ENCODE measurements at regions not wholly inside any gene's neighbourhood (a gene's known extent, or its start where the extent isn't known, plus 50 kb on each side); places are given as distances from the start of the nearest gene placed in this dataset.
"Not testable (repeated sequence)": the region's sequence is repeated elsewhere in the genome, so short reads cannot be mapped to it uniquely, and the experiment has no call there.

DNA sequence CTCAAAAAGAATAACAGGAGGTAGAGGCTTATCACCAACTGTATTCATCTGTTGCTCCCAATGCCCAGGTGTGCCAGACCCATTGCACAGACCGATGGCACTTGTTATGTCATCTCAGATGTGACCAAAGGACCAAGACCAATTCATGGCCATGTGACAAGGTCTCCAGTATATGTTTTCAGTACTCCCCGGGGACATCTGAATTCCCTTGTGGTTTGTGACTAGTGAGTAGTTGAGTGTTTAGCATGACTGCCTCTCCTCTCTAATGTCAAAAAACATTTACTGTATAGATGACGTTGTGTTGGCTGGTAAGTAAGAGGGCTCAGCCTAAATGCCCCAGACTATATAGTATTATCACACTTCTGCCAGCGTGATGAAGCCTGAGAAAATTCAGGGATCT is 202.1 kb upstream of the SMIM30 start:
- H3K4me3 ChIP-seq (ENCODE audit: low read length in 2 of 2) = no peak overlapping the region
- no peaks in the 10 kb centered on the region for H3K4me1 ChIP-seq (ENCODE audit: insufficient read depth, low read length)
- intact Hi-C loops (cut with micrococcal nuclease) = no loop called here
- no peaks in the 10 kb centered on the region for H3K9me3 ChIP-seq (ENCODE audit: control insufficient read depth in 1 of 2, low read length in 2 of 2)
- Mint-ChIP-seq H3K27ac (no peak overlapping the region), H3K4me1 (no peaks in the 10 kb centered on the region), H3K4me3 (no peak overlapping the region), H3K27me3 (no peaks in the 10 kb centered on the region), H3K9me3 (no peaks in the 10 kb centered on the region), H3K36me3 (no peaks in the 10 kb centered on the region)
- H3K27ac ChIP-seq (ENCODE audit: low read depth, low read length) = no peak overlapping the region
- CTCF ChIA-PET (ENCODE audit: partially characterized antibody) = no interaction called here
- DNase-seq = no peak
- POLR2A ChIA-PET (ENCODE audit: partially characterized antibody) = no interaction called here
- H3K36me3 ChIP-seq (ENCODE audit: insufficient read depth, low read length) = no peaks in the 10 kb centered on the region
- H3K27me3 ChIP-seq (ENCODE audit: insufficient read depth, low read length) = no peaks in the 10 kb centered on the region

DNA sequence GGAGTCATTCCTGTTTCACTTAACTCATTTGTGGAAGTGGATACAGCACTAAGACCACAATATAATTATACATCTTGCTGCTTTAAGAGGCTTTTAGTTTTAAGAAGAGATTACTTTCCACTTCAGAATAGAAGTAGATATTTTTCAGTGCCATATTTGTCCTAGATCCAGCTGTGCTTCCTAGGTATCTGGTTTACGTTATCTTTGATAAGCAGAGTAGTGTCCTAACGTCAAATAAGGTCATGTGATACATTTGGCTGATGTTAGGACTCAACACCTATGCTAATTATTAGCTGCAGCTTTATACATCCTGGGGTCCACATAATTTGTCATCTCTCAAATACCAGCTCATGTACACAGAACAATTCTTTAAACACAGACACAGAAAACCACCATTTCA is 196.2 kb upstream of the SMIM30 start:
- no peak overlapping the region for H3K27ac ChIP-seq (ENCODE audit: low read depth, low read length)
- H3K4me1 ChIP-seq (ENCODE audit: insufficient read depth, low read length) = no peaks in the 10 kb centered on the region
- no peaks in the 10 kb centered on the region for H3K36me3 ChIP-seq (ENCODE audit: insufficient read depth, low read length)
- ChIA-PET POLR2A (ENCODE audit: partially characterized antibody) (no interaction called here), CTCF (ENCODE audit: partially characterized antibody) (no interaction called here)
- no peaks in the 10 kb centered on the region for H3K27me3 ChIP-seq (ENCODE audit: insufficient read depth, low read length)
- no peaks in the 10 kb centered on the region for H3K36me3 Mint-ChIP-seq
- H3K4me1 Mint-ChIP-seq = no peaks in the 10 kb centered on the region
- no peak overlapping the region for H3K4me3 Mint-ChIP-seq
- H3K27me3 Mint-ChIP-seq = no peaks in the 10 kb centered on the region
- H3K27ac Mint-ChIP-seq = no peak overlapping the region
- intact Hi-C loops (cut with micrococcal nuclease) = no loop called here
- no peak for DNase-seq
- H3K9me3 Mint-ChIP-seq = peaks cover 0 to 2% (median 0%) of the 10 kb centered on the region in 8 donors
- no peaks in the 10 kb centered on the region for H3K9me3 ChIP-seq (ENCODE audit: control insufficient read depth in 1 of 2, low read length in 2 of 2)
- no peak overlapping the region for H3K4me3 ChIP-seq (ENCODE audit: low read length in 2 of 2)

DNA sequence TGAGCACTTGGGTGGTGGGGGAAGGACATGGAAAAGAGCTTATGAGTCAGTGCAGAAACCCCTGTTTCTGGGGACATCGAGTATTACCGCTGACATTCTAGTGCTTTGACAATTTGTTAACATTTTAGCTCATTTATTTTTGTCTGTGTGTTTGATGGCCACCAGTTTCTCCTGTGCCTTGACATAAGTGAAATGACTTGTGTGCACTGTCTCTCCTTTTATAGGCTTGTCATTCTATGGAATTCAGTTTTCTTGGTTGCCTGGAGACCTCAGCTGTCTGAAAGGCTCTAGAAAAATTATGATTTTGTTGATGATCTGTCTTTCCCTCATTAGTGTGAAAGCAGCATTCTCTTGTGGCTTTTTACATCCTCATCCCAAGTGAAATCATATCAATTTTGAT is 190.0 kb upstream of the SMIM30 start:
- Mint-ChIP-seq H3K27ac (no peak overlapping the region), H3K9me3 (peaks cover 0 to 6% (median 0%) of the 10 kb centered on the region in 8 donors), H3K27me3 (no peaks in the 10 kb centered on the region), H3K4me3 (no peak overlapping the region), H3K36me3 (no peaks in the 10 kb centered on the region), H3K4me1 (no peaks in the 10 kb centered on the region)
- Histone ChIP-seq H3K27ac (ENCODE audit: low read depth, low read length) (no peak overlapping the region), H3K4me3 (ENCODE audit: low read length in 2 of 2) (no peak overlapping the region), H3K9me3 (ENCODE audit: control insufficient read depth in 1 of 2, low read length in 2 of 2) (no peaks in the 10 kb centered on the region), H3K36me3 (ENCODE audit: insufficient read depth, low read length) (no peaks in the 10 kb centered on the region), H3K27me3 (ENCODE audit: insufficient read depth, low read length) (no peaks in the 10 kb centered on the region), H3K4me1 (ENCODE audit: insufficient read depth, low read length) (no peaks in the 10 kb centered on the region)
- POLR2A ChIA-PET (ENCODE audit: partially characterized antibody) = no interaction called here
- DNase-seq = no peak
- CTCF ChIA-PET (ENCODE audit: partially characterized antibody) = no interaction called here
- intact Hi-C loops (cut with micrococcal nuclease) = no loop called here

DNA sequence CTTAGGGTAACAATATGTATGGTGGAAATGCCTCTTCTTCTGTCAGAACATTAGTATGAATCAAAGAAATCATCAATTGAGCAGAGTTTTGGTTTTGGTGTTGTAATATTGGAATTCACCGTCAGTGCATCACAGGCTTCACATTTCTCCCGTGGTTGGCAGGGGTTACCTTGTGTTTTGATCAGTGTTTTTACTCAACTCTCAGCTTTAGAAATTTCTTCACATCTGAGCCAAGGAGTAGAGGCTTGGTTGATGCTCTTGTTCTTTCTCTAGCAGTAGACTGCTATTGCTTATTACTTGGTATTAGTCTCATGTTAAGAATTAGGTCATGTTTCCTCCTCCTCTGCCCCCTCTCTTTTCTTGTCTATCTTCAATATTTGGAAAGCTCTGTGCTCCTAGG is 188.8 kb upstream of the SMIM30 start:
- H3K27me3 Mint-ChIP-seq = no peaks in the 10 kb centered on the region
- Histone ChIP-seq H3K9me3 (ENCODE audit: control insufficient read depth in 1 of 2, low read length in 2 of 2) (no peaks in the 10 kb centered on the region), H3K36me3 (ENCODE audit: insufficient read depth, low read length) (no peaks in the 10 kb centered on the region), H3K4me1 (ENCODE audit: insufficient read depth, low read length) (no peaks in the 10 kb centered on the region), H3K27me3 (ENCODE audit: insufficient read depth, low read length) (no peaks in the 10 kb centered on the region), H3K4me3 (ENCODE audit: low read length in 2 of 2) (no peak overlapping the region), H3K27ac (ENCODE audit: low read depth, low read length) (no peak overlapping the region)
- no peak overlapping the region for H3K27ac Mint-ChIP-seq
- H3K9me3 Mint-ChIP-seq = peaks cover 0 to 8% (median under 1%) of the 10 kb centered on the region in 8 donors
- ChIA-PET POLR2A (ENCODE audit: partially characterized antibody) (no interaction called here), CTCF (ENCODE audit: partially characterized antibody) (no interaction called here)
- no peak for DNase-seq
- H3K4me3 Mint-ChIP-seq = no peak overlapping the region
- no peaks in the 10 kb centered on the region for H3K4me1 Mint-ChIP-seq
- intact Hi-C loops (cut with micrococcal nuclease) = no loop called here
- no peaks in the 10 kb centered on the region for H3K36me3 Mint-ChIP-seq

DNA sequence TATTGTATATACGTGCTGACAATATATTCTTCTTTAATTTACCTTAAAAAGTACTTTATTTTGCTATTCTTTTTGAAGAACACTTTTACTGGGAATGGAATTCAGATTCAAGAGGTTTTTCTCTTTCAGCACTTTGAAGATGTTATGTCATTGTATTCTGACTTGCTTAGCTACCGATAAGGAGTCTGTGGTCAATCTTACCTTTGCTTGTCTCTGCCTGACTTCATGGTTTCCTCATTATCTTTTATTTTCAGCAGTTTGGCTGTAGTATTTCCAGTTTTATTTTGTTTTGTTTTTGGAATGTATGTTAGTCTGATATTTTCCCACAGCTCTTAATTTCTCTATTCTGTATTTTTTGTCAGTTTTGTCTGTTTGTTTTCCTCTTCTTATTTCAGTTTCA is 187.9 kb upstream of the SMIM30 start:
- POLR2A ChIA-PET (ENCODE audit: partially characterized antibody) = no interaction called here
- H3K27me3 Mint-ChIP-seq = no peaks in the 10 kb centered on the region

DNA sequence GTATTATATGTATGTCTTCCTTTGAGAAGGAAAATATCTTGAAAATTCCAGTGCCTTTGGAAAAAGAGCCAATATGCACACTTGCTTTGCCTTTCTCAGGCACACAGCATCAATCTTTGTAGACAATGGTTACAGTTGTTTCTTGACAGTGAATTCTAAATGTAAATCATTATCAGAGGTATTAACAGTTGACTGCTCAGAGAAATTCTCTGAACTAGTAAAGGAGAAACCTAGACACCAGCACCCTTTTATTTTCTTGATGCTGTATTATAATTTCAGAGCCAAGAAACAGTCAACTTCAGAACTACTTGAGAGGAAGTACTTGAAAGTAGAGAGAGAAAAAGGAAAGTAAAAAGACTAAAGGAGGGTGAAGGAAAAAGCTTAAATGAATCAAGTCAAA is 185.8 kb upstream of the SMIM30 start:
- Mint-ChIP-seq H3K4me1 (no peaks in the 10 kb centered on the region), H3K4me3 (no peak overlapping the region), H3K9me3 (peaks cover 0 to 8% (median 0%) of the 10 kb centered on the region in 8 donors), H3K27me3 (no peaks in the 10 kb centered on the region), H3K36me3 (no peaks in the 10 kb centered on the region), H3K27ac (no peak overlapping the region)
- intact Hi-C loops (cut with micrococcal nuclease) = no loop called here
- Histone ChIP-seq H3K4me3 (ENCODE audit: low read length in 2 of 2) (no peak overlapping the region), H3K9me3 (ENCODE audit: control insufficient read depth in 1 of 2, low read length in 2 of 2) (no peaks in the 10 kb centered on the region), H3K36me3 (ENCODE audit: insufficient read depth, low read length) (no peaks in the 10 kb centered on the region), H3K27me3 (ENCODE audit: insufficient read depth, low read length) (no peaks in the 10 kb centered on the region), H3K27ac (ENCODE audit: low read depth, low read length) (no peak overlapping the region), H3K4me1 (ENCODE audit: insufficient read depth, low read length) (no peaks in the 10 kb centered on the region)
- ChIA-PET CTCF (ENCODE audit: partially characterized antibody) (no interaction called here), POLR2A (ENCODE audit: partially characterized antibody) (no interaction called here)
- DNase-seq = no peak

More for the DNA sequence above, 187.9 kb upstream of the SMIM30 start:
- no peaks in the 10 kb centered on the region for H3K27me3 ChIP-seq (ENCODE audit: insufficient read depth, low read length)
- no peak for DNase-seq
- Mint-ChIP-seq H3K9me3 (peaks cover 0 to 8% (median under 1%) of the 10 kb centered on the region in 8 donors), H3K36me3 (no peaks in the 10 kb centered on the region), H3K4me3 (peak overlapping the region in 1 of 8 donors; percentile 23), H3K27ac (no peak overlapping the region), H3K4me1 (no peaks in the 10 kb centered on the region)
- H3K4me3 ChIP-seq (ENCODE audit: low read length in 2 of 2) = no peak overlapping the region
- CTCF ChIA-PET (ENCODE audit: partially characterized antibody) = no interaction called here
- intact Hi-C loops (cut with micrococcal nuclease) = no loop called here
- H3K27ac ChIP-seq (ENCODE audit: low read depth, low read length) = no peak overlapping the region
- no peaks in the 10 kb centered on the region for H3K9me3 ChIP-seq (ENCODE audit: control insufficient read depth in 1 of 2, low read length in 2 of 2)
- no peaks in the 10 kb centered on the region for H3K4me1 ChIP-seq (ENCODE audit: insufficient read depth, low read length)
- H3K36me3 ChIP-seq (ENCODE audit: insufficient read depth, low read length) = no peaks in the 10 kb centered on the region

DNA sequence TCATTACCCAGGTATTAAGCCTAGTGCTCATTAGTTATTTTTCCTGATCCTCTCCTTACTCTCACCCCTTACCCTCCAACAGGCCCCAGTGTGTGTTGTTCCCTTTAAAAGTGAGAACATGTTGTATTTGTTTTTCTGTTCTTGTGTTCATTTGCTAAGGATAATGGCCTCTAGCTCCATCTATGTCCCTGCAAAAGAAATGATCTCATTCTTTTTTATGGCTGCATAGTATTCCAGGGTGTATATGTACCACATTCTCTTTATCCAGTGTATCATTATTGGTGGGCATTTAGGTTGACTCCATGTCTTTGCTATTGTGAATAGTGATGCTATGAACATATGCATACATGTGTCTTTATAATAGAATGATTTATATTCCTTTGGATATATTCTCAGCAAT is 185.0 kb upstream of the SMIM30 start:
- H3K4me3 Mint-ChIP-seq; H3K27me3 Mint-ChIP-seq; H3K36me3 Mint-ChIP-seq; H3K4me3 ChIP-seq (ENCODE audit: low read length in 2 of 2); DNase-seq; H3K4me1 ChIP-seq (ENCODE audit: insufficient read depth, low read length); POLR2A ChIA-PET (ENCODE audit: partially characterized antibody); H3K36me3 ChIP-seq (ENCODE audit: insufficient read depth, low read length); H3K9me3 ChIP-seq (ENCODE audit: control insufficient read depth in 1 of 2, low read length in 2 of 2); H3K9me3 Mint-ChIP-seq; CTCF ChIA-PET (ENCODE audit: partially characterized antibody); H3K27ac Mint-ChIP-seq; H3K27me3 ChIP-seq (ENCODE audit: insufficient read depth, low read length); H3K27ac ChIP-seq (ENCODE audit: low read depth, low read length); H3K4me1 Mint-ChIP-seq; intact Hi-C loops (cut with micrococcal nuclease): not testable (repeated sequence)

DNA sequence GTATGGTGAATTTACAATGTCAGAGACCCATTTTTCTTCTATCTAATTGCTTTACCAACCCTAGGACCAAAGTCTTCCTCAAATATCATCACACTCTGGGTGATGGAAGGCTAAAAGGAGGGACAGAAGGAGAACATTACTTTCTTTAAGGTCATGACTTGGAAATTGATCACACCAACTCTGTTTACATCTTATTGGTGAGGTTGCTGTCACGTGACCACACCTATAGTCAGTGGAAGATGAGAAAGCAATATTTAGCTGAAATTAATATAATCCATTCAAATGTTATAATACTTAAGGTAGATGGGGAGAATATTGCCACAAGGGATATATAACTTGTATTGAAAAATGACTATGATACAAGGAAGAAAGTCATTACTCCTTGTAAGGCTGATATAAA is 183.6 kb upstream of the SMIM30 start:
- DNase-seq = no peak
- H3K27ac Mint-ChIP-seq = no peak overlapping the region
- H3K4me3 ChIP-seq (ENCODE audit: low read length in 2 of 2) = no peak overlapping the region
- H3K27me3 ChIP-seq (ENCODE audit: insufficient read depth, low read length) = no peaks in the 10 kb centered on the region
- no peak overlapping the region for H3K27ac ChIP-seq (ENCODE audit: low read depth, low read length)
- H3K9me3 ChIP-seq (ENCODE audit: control insufficient read depth in 1 of 2, low read length in 2 of 2) = no peaks in the 10 kb centered on the region
- H3K36me3 Mint-ChIP-seq = no peaks in the 10 kb centered on the region
- H3K4me1 ChIP-seq (ENCODE audit: insufficient read depth, low read length) = no peaks in the 10 kb centered on the region
- intact Hi-C loops (cut with micrococcal nuclease) = no loop called here
- H3K9me3 Mint-ChIP-seq = peaks cover 0 to 5% (median under 1%) of the 10 kb centered on the region in 8 donors
- no peaks in the 10 kb centered on the region for H3K27me3 Mint-ChIP-seq
- H3K4me1 Mint-ChIP-seq = no peaks in the 10 kb centered on the region
- H3K4me3 Mint-ChIP-seq = no peak overlapping the region
- H3K36me3 ChIP-seq (ENCODE audit: insufficient read depth, low read length) = no peaks in the 10 kb centered on the region
- ChIA-PET CTCF (ENCODE audit: partially characterized antibody) (no interaction called here), POLR2A (ENCODE audit: partially characterized antibody) (no interaction called here)

Data from CD4-positive, alpha-beta memory T cell (primary cell).